SH-SY5Y (cell line): ENCODE measurements at regions not wholly inside any gene's neighbourhood (a gene's known extent, or its start where the extent isn't known, plus 50 kb on each side); places are given as distances from the start of the nearest gene placed in this dataset.

Source experiments
- GATA2 ChIP-seq: IDR thresholded peaks from 2 replicates; pipeline ENCODE4 v1.6.1; 2011; ENCODE audit warnings: mild to moderate bottlenecking, low read depth, low read length
- GATA3 ChIP-seq: IDR thresholded peaks from 2 replicates; pipeline ENCODE4 v1.6.1; 2011; ENCODE audit warnings: low read depth, mild to moderate bottlenecking, low read length, moderate library complexity

DNA sequence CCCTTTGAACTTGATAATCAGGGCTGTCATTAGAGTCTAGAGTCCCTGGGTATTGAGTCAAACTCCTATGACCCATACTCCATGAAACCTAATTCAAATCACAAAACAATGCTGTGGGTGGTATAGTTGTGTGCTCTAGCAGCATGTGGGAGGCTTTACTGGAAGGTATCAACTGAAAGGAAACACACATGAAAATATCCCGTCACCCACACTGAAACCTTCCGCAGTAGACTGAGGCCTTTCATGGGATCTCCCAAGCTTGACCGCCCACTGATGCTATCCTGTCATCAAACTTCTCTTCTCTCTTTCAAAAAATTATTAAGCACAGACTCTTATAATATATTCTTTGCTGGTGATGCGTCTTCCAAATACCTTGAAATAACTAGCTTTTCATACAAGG lies 569.1 kb upstream of the MEF2C start:
- TF ChIP-seq GATA3 (no peak), GATA2 (no peak)
